AG10803 (cell line): ENCODE measurements at regions not wholly inside any gene's neighbourhood (a gene's known extent, or its start where the extent isn't known, plus 50 kb on each side); places are given as distances from the start of the nearest gene placed in this dataset.
A peak's percentile ranks its signal among the peaks of the same experiment; 100 is the strongest.

Source experiments
- DNase-seq: peaks from one replicate; pipeline ENCODE4 v3.0.0; 2010; ENCODE audit warnings: low read depth
- H3K4me3 ChIP-seq: 2 replicates; pipeline ENCODE4 v1.5.1; 2011; ENCODE audit warnings: mild to moderate bottlenecking, low read length, control low read depth
- CTCF ChIP-seq: conservative IDR thresholded peaks from 2 replicates; pipeline ENCODE4 v1.5.1; 2011; ENCODE audit warnings: mild to moderate bottlenecking, low read length, control low read depth, inconsistent platforms

GRCh38 chr4:54897590-54897989, 227.8 kb downstream of the KDR start:
- no peak for TF ChIP-seq CTCF
- peak; percentile 69 for DNase-seq
- H3K4me3 ChIP-seq: no peak overlapping the region

GRCh38 chr4:54882616-54883015, 224.9 kb downstream of the KIT start:
- no peak for TF ChIP-seq CTCF
- no peak overlapping the region for H3K4me3 ChIP-seq
- no peak for DNase-seq

- TF ChIP-seq CTCF: no peak
- H3K4me3 ChIP-seq: no peak overlapping the region
- DNase-seq: peak; percentile 54
These were observed 221.8 kb downstream of the KIT start for GRCh38 chr4:54879576-54879975.

GRCh38 chr4:54877006-54877405, 219.2 kb downstream of the KIT start:
- peak; percentile 49 for DNase-seq
- no peak overlapping the region for H3K4me3 ChIP-seq
- no peak for TF ChIP-seq CTCF

GRCh38 chr4:54872261-54872660, 214.5 kb downstream of the KIT start:
- no peak for TF ChIP-seq CTCF
- DNase-seq: peak; percentile 75
- no peak overlapping the region for H3K4me3 ChIP-seq

GRCh38 chr4:54863571-54864255, 206.0 kb downstream of the KIT start:
- TF ChIP-seq CTCF: no peak
- no peak for DNase-seq

GRCh38 chr4:54861201-54861600, 203.4 kb downstream of the KIT start:
- no peak for DNase-seq
- no peak for TF ChIP-seq CTCF
- H3K4me3 ChIP-seq: no peak overlapping the region

More at GRCh38 chr4:54863571-54864255, 206.0 kb downstream of the KIT start:
- no peak overlapping the region for H3K4me3 ChIP-seq
